Stomach (tissue), 4 donors: ENCODE measurements at regions not wholly inside any gene's neighbourhood (a gene's known extent, or its start where the extent isn't known, plus 50 kb on each side); places are given as distances from the start of the nearest gene placed in this dataset.

Source experiments
- CTCF ChIP-seq, 7 experiments: fragments of 450-650 bp in 4 of 7; fragments of 200-600 bp in 3 of 7; sonication (generic) in 3 of 7; IDR thresholded peaks; one replicate each; pipeline ENCODE4 v1.5.1; 2016 to 2019; ENCODE audit warnings: antibody characterized with exemption in 7 of 7, control low read depth in 2 of 7, mild to moderate bottlenecking in 1 of 7
- EP300 ChIP-seq: sonication (generic); formaldehyde crosslinking; IDR thresholded peaks from one replicate; pipeline ENCODE4 v1.6.1; 2017; ENCODE audit warnings: antibody characterized with exemption

GRCh38 chr4:126465341-126465740, 1150.6 kb downstream of the FAT4 start:
- TF ChIP-seq CTCF (IDR thresholded peaks at IDR 0.05) (no peak), EP300 (no peak)
